ENCODE measurements at regions not wholly inside any gene's neighbourhood (a gene's known extent, or its start where the extent isn't known, plus 50 kb on each side); places are given as distances from the start of the nearest gene placed in this dataset.

DNA sequence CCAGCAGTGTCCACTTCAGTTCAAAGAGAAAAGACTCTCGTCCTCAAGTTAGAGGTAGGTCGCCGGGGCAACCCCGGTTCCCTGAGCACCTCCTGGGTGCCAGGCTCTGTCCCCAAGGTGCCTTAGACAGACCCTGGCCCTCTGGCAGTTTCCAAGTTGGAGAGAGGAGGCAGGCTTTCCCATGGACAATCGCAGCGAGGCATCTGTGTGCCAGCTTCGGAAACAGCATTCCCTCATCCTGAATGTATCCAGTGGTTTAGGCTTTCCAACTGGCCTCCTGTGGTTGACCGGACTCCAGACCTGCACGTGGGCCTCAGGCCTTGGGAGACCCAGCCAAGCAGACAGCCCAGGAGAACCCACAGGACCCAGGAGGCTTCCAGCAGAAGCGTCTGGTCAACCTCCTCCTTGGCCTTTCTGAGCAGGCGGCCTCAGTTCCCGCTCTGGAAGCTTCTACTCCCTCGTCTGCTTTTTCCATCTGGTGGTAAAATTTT is 70.3 kb downstream of the KCNF1 start:
- TF ChIP-seq MYC (IDR thresholded peaks at IDR 0.05; ENCODE audit: low read depth, low read length): no peak
- TF ChIP-seq POLR2A (IDR thresholded peaks at IDR 0.05; ENCODE audit: extremely low read depth, insufficient read length): no peak
- TF ChIP-seq, protein P1, sequence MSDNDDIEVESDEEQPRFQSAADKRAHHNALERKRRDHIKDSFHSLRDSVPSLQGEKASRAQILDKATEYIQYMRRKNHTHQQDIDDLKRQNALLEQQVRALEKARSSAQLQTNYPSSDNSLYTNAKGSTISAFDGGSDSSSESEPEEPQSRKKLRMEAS (IDR thresholded peaks at IDR 0.05; ENCODE audit: low read depth, low read length): no peak
- TF ChIP-seq, protein P2, sequence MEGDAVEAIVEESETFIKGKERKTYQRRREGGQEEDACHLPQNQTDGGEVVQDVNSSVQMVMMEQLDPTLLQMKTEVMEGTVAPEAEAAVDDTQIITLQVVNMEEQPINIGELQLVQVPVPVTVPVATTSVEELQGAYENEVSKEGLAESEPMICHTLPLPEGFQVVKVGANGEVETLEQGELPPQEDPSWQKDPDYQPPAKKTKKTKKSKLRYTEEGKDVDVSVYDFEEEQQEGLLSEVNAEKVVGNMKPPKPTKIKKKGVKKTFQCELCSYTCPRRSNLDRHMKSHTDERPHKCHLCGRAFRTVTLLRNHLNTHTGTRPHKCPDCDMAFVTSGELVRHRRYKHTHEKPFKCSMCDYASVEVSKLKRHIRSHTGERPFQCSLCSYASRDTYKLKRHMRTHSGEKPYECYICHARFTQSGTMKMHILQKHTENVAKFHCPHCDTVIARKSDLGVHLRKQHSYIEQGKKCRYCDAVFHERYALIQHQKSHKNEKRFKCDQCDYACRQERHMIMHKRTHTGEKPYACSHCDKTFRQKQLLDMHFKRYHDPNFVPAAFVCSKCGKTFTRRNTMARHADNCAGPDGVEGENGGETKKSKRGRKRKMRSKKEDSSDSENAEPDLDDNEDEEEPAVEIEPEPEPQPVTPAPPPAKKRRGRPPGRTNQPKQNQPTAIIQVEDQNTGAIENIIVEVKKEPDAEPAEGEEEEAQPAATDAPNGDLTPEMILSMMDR (IDR thresholded peaks at IDR 0.05; ENCODE audit: low read depth, low read length): no peak
- no peak for DNase-seq (ENCODE audit: low read depth)
- no peak overlapping the region for H3K4me3 ChIP-seq (ENCODE audit: low read depth, low read length)

DNA sequence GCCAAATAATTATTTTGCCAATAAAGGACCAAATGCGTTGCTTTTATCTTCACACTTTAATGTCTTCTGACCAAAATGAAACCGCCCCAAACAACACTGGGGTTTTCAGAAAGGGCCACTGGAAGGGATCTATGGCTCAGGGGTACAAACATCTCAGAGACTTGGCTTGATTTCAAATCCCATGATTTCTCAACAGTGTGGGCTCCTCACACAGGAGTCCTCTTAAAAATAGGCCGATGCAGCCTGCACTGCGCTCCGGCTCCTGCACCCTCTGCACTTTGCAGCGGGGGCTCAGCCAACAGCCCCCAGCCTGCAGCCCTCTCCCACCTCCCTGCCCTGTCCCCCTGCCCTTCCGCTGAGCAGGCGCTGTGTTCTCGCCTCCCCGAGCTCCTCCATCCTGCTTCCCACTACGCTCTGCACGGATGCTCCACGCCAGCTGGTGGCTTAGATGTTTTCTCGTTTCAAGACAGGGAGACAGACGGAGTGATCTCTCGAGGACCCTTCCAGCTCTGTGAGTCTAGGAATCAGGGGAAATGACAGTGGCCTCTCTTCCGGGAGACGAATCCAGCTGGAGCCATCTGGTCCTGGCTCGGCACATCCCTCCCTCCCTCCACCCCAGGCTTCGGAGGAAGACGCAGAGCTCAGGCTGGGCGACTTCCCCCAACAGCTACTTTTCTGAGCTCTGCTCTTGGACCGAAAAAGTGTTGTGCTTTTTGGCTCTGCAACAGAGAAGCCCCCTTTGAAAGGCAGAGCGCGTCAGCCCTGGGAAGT is 71.4 kb downstream of the KCNF1 start:
- TF ChIP-seq POLR2A (IDR thresholded peaks at IDR 0.05; ENCODE audit: extremely low read depth, insufficient read length) (no peak), MYC (IDR thresholded peaks at IDR 0.05; ENCODE audit: low read depth, low read length) (no peak)
- TF ChIP-seq, protein P2 (IDR thresholded peaks at IDR 0.05; ENCODE audit: low read depth, low read length): no peak
- TF ChIP-seq, protein P1 (IDR thresholded peaks at IDR 0.05; ENCODE audit: low read depth, low read length): no peak
- no peak overlapping the region for H3K4me3 ChIP-seq (ENCODE audit: low read depth, low read length)
- DNase-seq (ENCODE audit: low read depth): no peak

DNA sequence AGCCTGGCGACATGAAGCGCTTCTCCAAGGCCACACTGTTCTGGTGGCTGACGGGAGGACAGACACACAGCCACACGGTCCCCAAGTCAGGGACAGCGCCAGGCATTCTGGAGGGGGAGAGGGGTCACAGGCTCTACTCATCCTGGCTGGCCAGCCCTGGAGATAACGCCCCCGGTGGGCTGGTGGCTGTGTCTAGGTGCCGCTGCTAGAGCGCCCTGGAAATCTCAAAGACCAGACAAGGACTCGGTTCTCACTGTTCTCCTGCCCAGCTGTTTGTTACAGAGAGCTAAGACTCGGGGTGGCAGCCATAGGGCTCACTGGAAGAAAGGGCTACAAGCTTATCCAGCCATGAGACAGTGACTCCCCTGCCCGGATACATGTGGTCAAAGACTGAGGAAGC is 72.0 kb downstream of the KCNF1 start:
- no peak for DNase-seq (ENCODE audit: low read depth)
- H3K4me3 ChIP-seq (ENCODE audit: low read depth, low read length): no peak overlapping the region
- TF ChIP-seq MYC (IDR thresholded peaks at IDR 0.05; ENCODE audit: low read depth, low read length) (no peak), POLR2A (IDR thresholded peaks at IDR 0.05; ENCODE audit: extremely low read depth, insufficient read length) (no peak)
- TF ChIP-seq, protein P2 (IDR thresholded peaks at IDR 0.05; ENCODE audit: low read depth, low read length): no peak
- TF ChIP-seq, protein P1 (IDR thresholded peaks at IDR 0.05; ENCODE audit: low read depth, low read length): no peak

DNA sequence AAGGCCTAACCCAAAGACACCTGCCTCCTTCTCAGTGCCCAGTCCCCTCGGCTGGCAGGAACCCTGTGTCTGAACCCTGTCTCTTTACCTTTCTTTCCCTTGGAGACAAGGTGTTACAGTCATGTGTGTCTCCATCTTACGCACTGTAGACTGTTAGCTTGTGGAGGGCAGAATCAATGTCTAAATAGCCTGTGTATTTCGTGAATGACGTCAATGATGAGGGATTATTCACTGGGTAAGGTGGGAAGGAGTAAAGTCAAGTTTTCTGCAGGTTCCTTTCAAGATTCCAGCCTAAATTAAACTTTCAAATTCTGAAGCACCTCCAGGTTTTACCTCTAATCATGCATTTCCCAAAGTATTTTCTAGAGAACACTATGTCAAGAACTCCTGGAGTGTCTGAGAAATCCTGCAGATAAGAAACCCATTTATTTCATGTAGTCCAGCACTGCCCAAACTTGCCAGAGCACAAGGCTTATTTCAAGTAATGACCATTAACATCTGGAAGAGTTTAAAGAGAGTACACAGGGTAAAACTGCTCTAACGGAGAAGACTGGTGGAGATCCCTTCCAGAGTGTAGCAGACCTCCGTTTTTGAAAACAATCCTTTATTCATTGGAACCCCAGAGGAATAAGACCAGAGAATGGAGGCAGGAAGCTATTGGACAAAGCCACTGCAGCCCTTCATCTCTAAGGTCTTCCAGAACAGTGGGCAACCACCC is 72.8 kb downstream of the KCNF1 start:
- DNase-seq (ENCODE audit: low read depth): no peak
- TF ChIP-seq, protein P1 (IDR thresholded peaks at IDR 0.05; ENCODE audit: low read depth, low read length): no peak
- TF ChIP-seq, protein P2 (IDR thresholded peaks at IDR 0.05; ENCODE audit: low read depth, low read length): no peak
- TF ChIP-seq POLR2A (IDR thresholded peaks at IDR 0.05; ENCODE audit: extremely low read depth, insufficient read length) (no peak), MYC (IDR thresholded peaks at IDR 0.05; ENCODE audit: low read depth, low read length) (no peak)

DNA sequence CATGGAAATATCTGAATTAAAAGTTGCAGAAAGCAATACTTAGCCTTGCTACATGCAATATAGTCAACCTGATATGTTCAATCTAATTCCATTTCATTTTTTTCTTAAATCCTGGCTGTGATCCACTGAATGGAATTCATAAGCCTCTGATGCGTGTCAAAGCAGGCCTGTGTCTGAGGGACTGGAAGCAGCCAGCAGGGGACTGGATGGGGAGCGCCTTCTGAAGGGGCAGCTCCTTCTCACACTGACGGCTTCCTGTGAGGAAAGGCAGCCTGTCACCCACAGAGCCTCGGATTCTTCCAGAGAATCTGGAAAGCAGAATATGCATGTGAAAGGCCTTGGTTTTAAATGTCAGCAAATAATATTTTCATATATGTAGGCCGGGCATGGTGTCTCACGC is 73.5 kb downstream of the KCNF1 start:
- TF ChIP-seq, protein P2 (IDR thresholded peaks at IDR 0.05; ENCODE audit: low read depth, low read length): no peak
- TF ChIP-seq POLR2A (IDR thresholded peaks at IDR 0.05; ENCODE audit: extremely low read depth, insufficient read length): no peak
- TF ChIP-seq, protein P1 (IDR thresholded peaks at IDR 0.05; ENCODE audit: low read depth, low read length): no peak
- TF ChIP-seq MYC (IDR thresholded peaks at IDR 0.05; ENCODE audit: low read depth, low read length): no peak
- DNase-seq (ENCODE audit: low read depth): no peak
- H3K4me3 ChIP-seq (ENCODE audit: low read depth, low read length): no peak overlapping the region

More for the DNA sequence above, 72.8 kb downstream of the KCNF1 start:
- H3K4me3 ChIP-seq (ENCODE audit: low read depth, low read length): no peak overlapping the region

All from NB4 (cell line).